HUES6 (cell line): ENCODE measurements at regions not wholly inside any gene's neighbourhood (a gene's known extent, or its start where the extent isn't known, plus 50 kb on each side); places are given as distances from the start of the nearest gene placed in this dataset.
"Not testable (repeated sequence)": the region's sequence is repeated elsewhere in the genome, so short reads cannot be mapped to it uniquely, and the experiment has no call there.

Experiments used
- H3K27ac ChIP-seq: 2 replicates; pipeline ENCODE4 v1.7.0; 2013; ENCODE audit warnings: low read depth, mild to moderate bottlenecking, low read length, inconsistent platforms
- H3K27me3 ChIP-seq: 2 replicates; pipeline ENCODE4 v1.6.1; 2013; ENCODE audit warnings: low read length; ENCODE audit not compliant: control insufficient read depth, insufficient read depth
- H3K36me3 ChIP-seq: 2 replicates; pipeline ENCODE4 v1.6.1; 2013; ENCODE audit warnings: low read length; ENCODE audit not compliant: control insufficient read depth, insufficient read depth
- H3K4me1 ChIP-seq: 2 replicates; pipeline ENCODE4 v1.6.1; 2013; ENCODE audit warnings: low read length; ENCODE audit not compliant: control insufficient read depth, insufficient read depth
- H3K4me3 ChIP-seq: 2 replicates; pipeline ENCODE4 v1.5.1; 2013; ENCODE audit warnings: low read depth, low read length
- H3K9ac ChIP-seq: one replicate; pipeline ENCODE4 v1.6.1; 2013; ENCODE audit warnings: mild to moderate bottlenecking, low read length
- H3K9me3 ChIP-seq: 2 replicates; pipeline ENCODE4 v1.6.1; 2013; ENCODE audit warnings: low read depth, low read length; ENCODE audit not compliant: control insufficient read depth, insufficient read depth

DNA sequence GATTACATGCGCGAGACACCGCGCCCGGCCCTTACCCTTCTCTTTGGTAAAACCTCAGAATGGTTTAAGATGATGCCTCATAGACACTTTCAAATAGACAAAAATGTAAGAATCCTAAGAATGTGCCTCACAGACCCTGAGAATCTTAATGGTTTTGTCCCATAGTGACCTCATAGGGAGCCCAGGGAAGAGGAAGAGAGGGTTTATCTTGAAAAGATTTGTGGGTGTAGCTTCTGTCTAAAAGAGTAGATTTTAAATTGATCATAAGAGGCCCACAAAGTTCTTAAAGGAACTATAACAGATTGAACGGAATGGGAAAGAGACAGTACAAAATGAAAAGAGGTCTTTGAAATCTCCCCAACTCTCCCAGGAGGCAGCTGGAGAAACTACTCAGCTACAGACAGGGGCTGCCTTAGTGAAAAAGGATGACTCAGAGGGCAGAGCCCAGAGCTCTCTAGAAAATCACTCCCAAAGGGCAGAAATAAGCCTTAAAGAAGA is 220.6 kb downstream of the ADRA2A start:
- H3K4me1 ChIP-seq, result peaks cover 11% of the 10 kb centered on the region; the same call in 1 of the 2 replicates
- no peak overlapping the region for H3K4me3 ChIP-seq
- no peaks in the 10 kb centered on the region for H3K36me3 ChIP-seq
- no peaks in the 10 kb centered on the region for H3K9me3 ChIP-seq
- peak overlapping the region; percentile 84; the same call in 1 of the 2 replicates for H3K27ac ChIP-seq
- peak overlapping the region; percentile 13 for H3K9ac ChIP-seq
- no peaks in the 10 kb centered on the region for H3K27me3 ChIP-seq

DNA sequence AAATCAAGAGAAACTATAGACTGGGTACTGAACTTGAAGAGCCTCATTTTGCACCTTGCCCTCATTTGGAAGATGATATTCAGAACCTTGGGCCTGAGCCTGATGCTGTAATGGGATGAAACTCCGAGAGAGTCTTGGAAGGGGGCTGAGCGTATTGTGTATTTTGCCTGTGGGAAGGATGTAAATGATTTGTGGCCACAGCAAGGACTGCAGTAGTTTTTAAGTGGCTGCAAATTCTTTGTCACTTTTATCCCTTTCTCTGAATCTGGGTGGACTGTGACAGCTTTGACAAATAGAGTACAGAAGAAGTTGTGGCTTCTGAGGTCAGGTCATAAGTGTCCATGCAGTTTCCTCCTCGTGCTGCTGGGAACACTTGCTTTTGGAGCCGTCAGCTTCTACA is 221.2 kb downstream of the ADRA2A start:
- Histone ChIP-seq H3K4me3 (no peak overlapping the region), H3K27ac (peak overlapping the region; percentile 84; the same call in 1 of the 2 replicates), H3K27me3 (no peaks in the 10 kb centered on the region), H3K36me3 (no peaks in the 10 kb centered on the region), H3K4me1 (peaks cover 11% of the 10 kb centered on the region; the same call in 1 of the 2 replicates), H3K9ac (peak overlapping the region; percentile 13), H3K9me3 (no peaks in the 10 kb centered on the region)

DNA sequence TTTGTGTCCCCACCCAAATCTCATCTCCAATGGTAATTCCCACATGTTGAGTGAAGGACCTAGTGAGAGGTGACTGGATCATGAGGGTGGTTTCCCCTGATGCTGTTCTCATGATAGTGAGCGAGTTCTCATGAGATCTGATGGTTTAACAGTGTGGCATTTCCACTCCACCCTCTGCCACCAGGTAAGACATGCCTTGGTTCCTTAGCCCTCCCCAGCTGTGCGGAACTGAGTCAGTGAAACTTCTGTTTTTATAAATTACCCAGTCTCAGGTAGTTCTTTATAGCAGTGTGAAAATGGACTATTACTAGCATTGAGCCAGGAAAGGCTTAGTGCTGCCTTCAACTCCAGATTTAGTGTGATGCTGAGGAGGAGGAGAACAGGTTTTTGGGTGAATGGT is 222.2 kb downstream of the ADRA2A start:
- H3K36me3 ChIP-seq, result no peaks in the 10 kb centered on the region
- H3K9me3 ChIP-seq, result no peaks in the 10 kb centered on the region
- no peaks in the 10 kb centered on the region for H3K27me3 ChIP-seq

DNA sequence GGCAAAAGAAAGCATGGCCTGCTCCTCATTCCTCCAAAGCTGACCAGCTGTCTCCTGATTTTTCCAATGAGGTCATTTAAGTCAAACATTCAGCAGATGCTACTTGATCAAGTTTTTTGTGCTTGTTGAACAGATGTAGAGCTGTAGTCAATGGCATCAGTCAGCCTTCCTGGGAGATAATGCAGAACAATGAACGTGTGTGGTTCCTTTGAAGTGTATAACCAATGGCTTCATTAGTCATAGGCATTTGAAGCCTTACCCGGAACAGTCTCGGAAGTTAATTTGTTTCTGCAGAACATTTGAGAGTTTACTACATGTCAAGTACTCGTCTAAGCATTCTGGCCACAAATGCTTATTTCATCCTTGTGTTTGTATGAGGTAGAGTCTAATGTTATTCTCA is 227.1 kb downstream of the ADRA2A start:
- H3K27ac ChIP-seq, result no peak overlapping the region
- no peaks in the 10 kb centered on the region for H3K4me1 ChIP-seq
- H3K9me3 ChIP-seq, result no peaks in the 10 kb centered on the region
- H3K36me3 ChIP-seq, result no peaks in the 10 kb centered on the region
- no peak overlapping the region for H3K9ac ChIP-seq
- no peaks in the 10 kb centered on the region for H3K27me3 ChIP-seq
- no peak overlapping the region for H3K4me3 ChIP-seq

More for the DNA sequence above, 222.2 kb downstream of the ADRA2A start:
- no peak overlapping the region for H3K9ac ChIP-seq
- no peak overlapping the region for H3K27ac ChIP-seq
- no peak overlapping the region for H3K4me3 ChIP-seq
- H3K4me1 ChIP-seq, result peaks cover 11% of the 10 kb centered on the region; the same call in 1 of the 2 replicates

DNA sequence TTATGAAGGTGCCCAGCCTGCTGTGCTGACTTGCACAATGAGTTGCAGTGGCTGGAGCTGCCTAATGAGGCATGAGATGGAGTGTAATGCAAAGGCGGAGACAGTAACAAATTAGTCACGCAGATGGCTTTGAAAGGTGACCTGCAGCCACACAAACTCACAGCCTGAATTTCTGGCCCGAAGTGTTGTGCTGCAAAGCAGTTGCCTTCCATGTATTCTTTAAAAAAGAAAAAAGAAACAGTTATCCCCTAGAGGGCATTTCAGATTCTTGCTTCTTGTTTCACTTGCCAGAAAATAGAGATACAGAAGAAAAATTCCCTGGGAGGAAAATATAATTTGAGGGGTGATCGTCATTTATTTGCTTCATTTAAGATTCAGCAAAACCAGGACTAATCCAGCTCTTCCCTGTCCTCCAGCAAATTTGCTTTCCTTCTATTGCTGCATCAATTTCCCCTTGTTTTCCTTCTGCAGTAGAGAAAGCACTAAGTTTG is 239.9 kb downstream of the ADRA2A start:
- Histone ChIP-seq H3K9ac (no peak overlapping the region), H3K27me3 (no peaks in the 10 kb centered on the region), H3K27ac (no peak overlapping the region), H3K4me3 (no peak overlapping the region), H3K9me3 (no peaks in the 10 kb centered on the region), H3K36me3 (no peaks in the 10 kb centered on the region), H3K4me1 (no peaks in the 10 kb centered on the region)

DNA sequence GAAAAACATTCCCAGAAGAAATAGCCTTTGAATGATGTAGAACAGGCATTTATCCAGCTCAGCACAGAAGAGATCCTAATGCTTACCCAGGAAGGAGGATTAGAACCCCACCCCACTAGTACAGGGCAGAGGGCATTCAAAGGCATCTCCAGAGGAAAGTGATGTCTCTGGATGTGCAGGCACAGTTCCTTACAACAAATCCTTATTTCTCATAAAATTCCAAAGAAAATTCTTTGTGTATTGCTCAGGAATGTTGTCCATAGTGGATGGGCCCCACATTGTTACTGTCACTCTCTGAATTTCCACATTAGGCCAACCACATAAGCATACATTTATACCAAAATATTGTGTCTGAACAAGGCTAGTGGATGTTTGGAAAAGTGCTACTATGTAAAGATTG is 243.0 kb downstream of the ADRA2A start:
- H3K4me3 ChIP-seq, result no peak overlapping the region
- H3K9ac ChIP-seq, result no peak overlapping the region
- H3K27me3 ChIP-seq, result no peaks in the 10 kb centered on the region
- H3K27ac ChIP-seq, result no peak overlapping the region
- H3K36me3 ChIP-seq, result no peaks in the 10 kb centered on the region
- H3K4me1 ChIP-seq, result no peaks in the 10 kb centered on the region
- no peaks in the 10 kb centered on the region for H3K9me3 ChIP-seq

DNA sequence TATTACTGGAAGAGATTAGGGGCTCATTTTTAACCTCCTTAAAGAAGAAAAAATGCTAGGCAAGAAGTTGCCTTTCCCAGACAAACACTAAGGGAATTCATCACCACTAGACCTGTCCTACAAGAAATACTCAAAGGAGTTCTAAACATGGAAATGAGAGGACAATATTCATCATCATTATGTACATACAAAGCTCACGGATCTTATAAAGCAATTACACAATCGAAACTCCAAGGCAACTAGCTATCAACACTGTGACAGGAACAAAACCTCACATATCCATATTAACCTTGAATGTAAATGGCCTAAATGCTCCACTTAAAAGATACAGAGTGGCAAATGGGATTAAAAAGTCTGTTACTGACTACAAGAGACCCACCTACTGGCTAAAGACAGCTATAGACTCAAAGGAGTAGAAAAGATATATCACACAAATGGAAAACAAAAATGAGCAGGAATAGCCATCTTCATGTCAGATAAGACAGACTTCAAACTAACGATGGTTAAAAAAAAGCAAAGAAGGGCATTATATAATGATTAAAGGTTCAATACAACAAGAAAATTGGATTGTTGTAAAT is 246.6 kb downstream of the ADRA2A start:
- Histone ChIP-seq H3K9ac (no peak overlapping the region), H3K27ac (no peak overlapping the region), H3K4me3 (no peak overlapping the region), H3K27me3 (no peaks in the 10 kb centered on the region), H3K36me3 (no peaks in the 10 kb centered on the region), H3K9me3 (no peaks in the 10 kb centered on the region), H3K4me1 (no peaks in the 10 kb centered on the region)

DNA sequence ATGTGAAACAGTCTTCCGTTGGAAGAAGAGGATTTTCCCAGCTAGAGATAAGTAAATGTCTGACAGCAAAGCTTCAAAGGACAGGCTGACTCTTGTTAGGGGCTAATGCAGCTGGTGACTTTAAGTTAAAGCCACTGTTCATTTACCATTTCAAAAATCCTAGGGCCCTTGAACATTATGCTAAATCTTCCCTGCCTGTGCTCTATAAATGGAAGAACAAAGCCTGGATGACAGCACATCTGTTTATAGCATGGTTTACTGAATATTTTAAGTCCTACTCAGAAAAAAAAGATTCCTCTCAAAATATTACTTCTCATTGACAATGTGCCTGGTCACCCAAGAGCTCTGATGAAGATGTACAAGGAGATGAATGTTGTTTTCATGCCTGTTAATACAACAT is 255.3 kb downstream of the ADRA2A start:
- H3K27ac ChIP-seq, H3K4me1 ChIP-seq, H3K27me3 ChIP-seq, H3K36me3 ChIP-seq, H3K4me3 ChIP-seq, H3K9ac ChIP-seq: not testable (repeated sequence)
- H3K9me3 ChIP-seq, result peaks cover 11% of the 10 kb centered on the region; the same call in 1 of the 2 replicates

DNA sequence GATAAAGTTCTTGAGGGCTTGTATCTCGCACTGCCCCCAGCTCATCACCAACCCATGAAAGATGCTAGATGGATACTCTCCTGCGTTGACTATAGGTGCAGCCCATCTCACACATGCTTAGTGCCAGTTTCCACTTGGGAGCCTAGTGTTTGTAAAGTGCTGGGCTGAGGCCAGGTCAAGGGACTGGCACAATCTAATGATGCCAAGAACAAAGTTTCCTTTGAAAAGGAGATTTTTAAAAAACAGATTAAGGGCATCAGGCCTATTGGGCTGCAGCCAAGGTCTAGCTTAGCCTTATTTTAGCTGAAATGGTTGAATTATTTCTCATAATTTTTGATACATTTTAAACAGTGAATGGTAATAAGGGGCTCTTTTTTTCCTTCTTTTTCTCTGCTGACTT is 259.0 kb downstream of the ADRA2A start:
- H3K27ac ChIP-seq, result no peak overlapping the region
- no peaks in the 10 kb centered on the region for H3K36me3 ChIP-seq
- H3K4me1 ChIP-seq, result no peaks in the 10 kb centered on the region

DNA sequence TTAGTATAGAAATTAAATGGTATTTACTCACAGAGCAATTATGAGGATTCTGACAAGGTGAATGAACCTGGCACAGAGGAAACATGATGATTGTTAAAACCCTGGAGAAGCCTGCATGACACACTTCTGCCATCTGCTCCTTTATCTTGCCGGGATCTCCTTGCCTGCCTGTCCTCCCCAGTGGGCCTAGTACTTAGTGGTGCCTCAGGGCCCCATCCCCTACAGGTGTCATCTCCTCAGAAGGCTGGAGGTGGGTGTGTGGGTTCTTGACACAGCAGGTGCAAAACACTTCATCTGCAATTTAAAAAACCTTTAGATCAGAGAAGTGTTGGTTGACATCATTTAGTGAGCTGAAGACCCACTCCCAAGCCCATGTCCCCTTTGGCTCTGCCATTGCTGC is 261.2 kb downstream of the ADRA2A start:
- H3K4me1 ChIP-seq, result no peaks in the 10 kb centered on the region
- H3K27ac ChIP-seq, result no peak overlapping the region
- peaks cover 42% of the 10 kb centered on the region for H3K9me3 ChIP-seq
- no peak overlapping the region for H3K9ac ChIP-seq
- no peaks in the 10 kb centered on the region for H3K27me3 ChIP-seq
- no peak overlapping the region for H3K4me3 ChIP-seq
- no peaks in the 10 kb centered on the region for H3K36me3 ChIP-seq

More for the DNA sequence above, 259.0 kb downstream of the ADRA2A start:
- no peaks in the 10 kb centered on the region for H3K27me3 ChIP-seq
- H3K4me3 ChIP-seq, result no peak overlapping the region
- H3K9ac ChIP-seq, result no peak overlapping the region
- H3K9me3 ChIP-seq, result peaks cover 29% of the 10 kb centered on the region

DNA sequence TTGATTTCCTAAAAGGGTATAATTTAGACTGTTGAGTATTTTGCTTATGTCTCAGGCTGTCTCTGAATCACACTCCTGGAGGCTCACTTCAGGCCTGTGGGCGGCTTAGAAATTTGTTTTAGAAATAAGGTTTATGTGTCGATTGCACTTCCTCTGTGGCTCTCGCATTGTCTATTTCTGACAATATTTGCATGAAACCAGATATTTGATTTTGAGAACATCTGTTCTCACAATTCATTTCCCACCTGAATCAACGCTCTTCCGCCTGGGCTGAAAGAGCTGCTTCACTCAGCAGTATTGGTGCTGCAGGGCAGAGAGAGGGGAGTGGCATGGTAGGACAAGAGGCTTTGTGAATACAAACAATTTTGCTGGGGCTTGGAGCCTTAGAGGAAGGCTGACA is 262.0 kb downstream of the ADRA2A start:
- peaks cover 42% of the 10 kb centered on the region for H3K9me3 ChIP-seq
- H3K36me3 ChIP-seq, result no peaks in the 10 kb centered on the region
- no peaks in the 10 kb centered on the region for H3K4me1 ChIP-seq
- H3K4me3 ChIP-seq, result no peak overlapping the region
- H3K27ac ChIP-seq, result no peak overlapping the region
- H3K9ac ChIP-seq, result no peak overlapping the region
- no peaks in the 10 kb centered on the region for H3K27me3 ChIP-seq
